HG03457 (cell line): ENCODE measurements at regions not wholly inside any gene's neighbourhood (a gene's known extent, or its start where the extent isn't known, plus 50 kb on each side); places are given as distances from the start of the nearest gene placed in this dataset.
"Not testable (repeated sequence)": the region's sequence is repeated elsewhere in the genome, so short reads cannot be mapped to it uniquely, and the experiment has no call there.

ENCODE experiments used
- ATAC-seq: cut with Tn5 transposase; IDR thresholded peaks from one replicate; pipeline ENCODE4 v1.9.1; 2021; ENCODE audit warnings: moderate number of reproducible peaks; ENCODE audit not compliant: unreplicated experiment

GRCh38 chrX:4181782-4182407 lies 468.4 kb upstream of the PRKX start:
- no peak for ATAC-seq

- no peak for ATAC-seq
Observed at GRCh38 chrX:4179031-4179430, 465.6 kb upstream of the PRKX start.

- ATAC-seq: no peak
Observed at GRCh38 chrX:4175221-4175620, 461.8 kb upstream of the PRKX start.

- ATAC-seq: no peak
Observed at GRCh38 chrX:4173743-4174142, 460.3 kb upstream of the PRKX start.

- no peak for ATAC-seq
Observed at GRCh38 chrX:4151798-4152197, 438.3 kb upstream of the PRKX start.

- ATAC-seq: no peak
Observed at GRCh38 chrX:4150259-4150658, 436.8 kb upstream of the PRKX start.

- no peak for ATAC-seq
Observed at GRCh38 chrX:4129626-4130025, 416.2 kb upstream of the PRKX start.

GRCh38 chrX:4118666-4119530 lies 405.4 kb upstream of the PRKX start:
- ATAC-seq: no peak

GRCh38 chrX:4110964-4111363 lies 397.5 kb upstream of the PRKX start:
- no peak for ATAC-seq

GRCh38 chrX:4094926-4095325 lies 381.5 kb upstream of the PRKX start:
- no peak for ATAC-seq

GRCh38 chrX:4091046-4091760 lies 377.8 kb upstream of the PRKX start:
- no peak for ATAC-seq

- ATAC-seq: no peak
Observed at GRCh38 chrX:4059893-4060292, 346.4 kb upstream of the PRKX start.

GRCh38 chrX:4043951-4044350 lies 330.5 kb upstream of the PRKX start:
- ATAC-seq: no peak

- no peak for ATAC-seq
Observed at GRCh38 chrX:4035874-4036273, 322.4 kb upstream of the PRKX start.

GRCh38 chrX:4028151-4028550 lies 314.7 kb upstream of the PRKX start:
- no peak for ATAC-seq

- no peak for ATAC-seq
Observed at GRCh38 chrX:4005281-4005680, 291.8 kb upstream of the PRKX start.

- no peak for ATAC-seq
Observed at GRCh38 chrX:4004822-4005221, 291.4 kb upstream of the PRKX start.

- ATAC-seq: no peak
Observed at GRCh38 chrX:3994315-3994714, 280.9 kb upstream of the PRKX start.

- no peak for ATAC-seq
Observed at GRCh38 chrX:3990569-3990968, 277.1 kb upstream of the PRKX start.

- ATAC-seq: not testable (repeated sequence)
Observed at GRCh38 chrX:3972104-3972858, 258.8 kb upstream of the PRKX start.

- ATAC-seq: no peak
Observed at GRCh38 chrX:3968749-3969148, 255.3 kb upstream of the PRKX start.
